K562 (cell line): ENCODE measurements at regions not wholly inside any gene's neighbourhood (a gene's known extent, or its start where the extent isn't known, plus 50 kb on each side); places are given as distances from the start of the nearest gene placed in this dataset.

Source experiments
- ATAC-seq: fragments of 200-7000 bp; cut with Tn5 transposase; 3 replicates; pipeline ENCODE4 v1.9.1; 2020; ENCODE audit warnings: moderate library complexity
- BruUV-seq: library from RNA; stranded (reverse); fragments of 400-500 nt; replicated peaks from 2 replicates; lab custom pipeline; 2021; lab: Mats Ljungman, UMichigan
- CTCF ChIA-PET: fragments of 300-600 bp; formaldehyde crosslinking; extraction: SDS; loops from one replicate; lab custom pipeline; 2021; ENCODE audit warnings: low intra/inter-chr PET ratio; lab: Yijun Ruan, JAX
- POLR2A ChIA-PET: fragments of 300-600, 350-650 bp; sonication (Branson Sonifier 250); formaldehyde crosslinking; extraction: SDS; loops from one replicate; lab custom pipeline; 2021; ENCODE audit warnings: antibody characterized with exemption, inconsistent platforms; lab: Yijun Ruan, JAX
- DNase-seq, 4 experiments: peaks; one replicate each; pipeline versions ENCODE4 v3.0.0 to v3.0.0-alpha.2; 2011 to 2018; ENCODE audit warnings: low spot score in 3 of 4, mixed read lengths in 3 of 4; ENCODE audit errors: extremely low read depth in 1 of 4
- FAIRE-seq: peaks from 2 replicates; lab custom pipeline; 2011; peaks lifted over from hg19 to GRCh38; lab: Jason Lieb, UNC
- H2AFZ ChIP-seq: 2 replicates; pipeline ENCODE4 v1.6.0; 2011; ENCODE audit warnings: low read depth, low read length, control low read depth, inconsistent platforms
- H3K27ac ChIP-seq: fragments of 200-600 bp; 3 replicates; pipeline ENCODE4 v1.8.0; 2011; ENCODE audit warnings: low read depth, mild to moderate bottlenecking, control low read depth, inconsistent platforms, low read length, moderate library complexity, mixed read lengths; ENCODE audit errors: extremely low read depth
- H3K27me3 ChIP-seq, 2 experiments: fragments of 300-600 bp in 1 of 2; 2 replicates in 1 of 2; 3 replicates in 1 of 2; pipeline versions ENCODE4 v1.6.0 to v1.8.0; 2011; ENCODE audit warnings: inconsistent platforms in 2 of 2, low read length in 2 of 2, mild to moderate bottlenecking in 1 of 2, mixed read lengths in 1 of 2, moderate library complexity in 1 of 2; ENCODE audit not compliant: control insufficient read depth in 2 of 2, insufficient read depth in 2 of 2
- H3K36me3 ChIP-seq: fragments of 300-600 bp; 3 replicates; pipeline ENCODE4 v1.8.0; 2011; ENCODE audit warnings: mild to moderate bottlenecking, low read length, inconsistent platforms; ENCODE audit not compliant: control insufficient read depth, insufficient read depth
- H3K4me1 ChIP-seq, 2 experiments: fragments of 200-600 bp in 1 of 2; replicated peaks in 1 of 2; 2 replicates in 1 of 2; 3 replicates in 1 of 2; pipeline versions ENCODE4 v1.5.1 to v1.8.0; 2011; ENCODE audit warnings: inconsistent platforms in 2 of 2, low read length in 2 of 2, mild to moderate bottlenecking in 1 of 2, mixed read lengths in 1 of 2, moderate library complexity in 1 of 2; ENCODE audit not compliant: control insufficient read depth in 2 of 2, insufficient read depth in 2 of 2
- H3K4me2 ChIP-seq: 2 replicates; pipeline ENCODE4 v1.6.1; 2011; ENCODE audit warnings: low read length, control low read depth, inconsistent platforms, mixed read lengths; ENCODE audit not compliant: insufficient read depth
- H3K4me3 ChIP-seq: fragments of 200-600 bp; sonication (generic), shearing (Covaris generic); 2 replicates; pipeline ENCODE4 v1.5.1; 2016; ENCODE audit warnings: control low read depth, inconsistent platforms
- H3K79me2 ChIP-seq: fragments of 200-600 bp; 3 replicates; pipeline ENCODE4 v1.8.0; 2011; ENCODE audit warnings: low read length, inconsistent platforms; ENCODE audit not compliant: control insufficient read depth, insufficient read depth
- H3K9ac ChIP-seq, 2 experiments: 2 replicates each; pipeline versions ENCODE4 v1.6.0 to v1.6.1; 2011; ENCODE audit warnings: low read depth in 2 of 2, low read length in 2 of 2, control low read depth in 1 of 2, inconsistent platforms in 1 of 2, mild to moderate bottlenecking in 1 of 2, mixed read lengths in 1 of 2; ENCODE audit not compliant: insufficient read depth in 1 of 2
- H3K9me1 ChIP-seq: one replicate; pipeline ENCODE4 v1.6.0; 2011; ENCODE audit warnings: inconsistent platforms, mild to moderate bottlenecking, low read length, moderate library complexity; ENCODE audit not compliant: control insufficient read depth, insufficient read depth
- H3K9me3 ChIP-seq: replicated peaks from 2 replicates; pipeline ENCODE4 v1.5.1; 2011; ENCODE audit warnings: low read depth, low read length, inconsistent platforms; ENCODE audit not compliant: control insufficient read depth, insufficient read depth
- H4K20me1 ChIP-seq: replicated peaks from 2 replicates; pipeline ENCODE4 v1.6.1; 2011; ENCODE audit warnings: low read length, inconsistent platforms, mixed read lengths; ENCODE audit not compliant: control insufficient read depth, insufficient read depth
- FOXP1 ChIP-seq: sonication (generic); formaldehyde crosslinking; IDR thresholded peaks from 2 replicates; pipeline ENCODE4 v1.8.0; 2022; ENCODE audit warnings: mild to moderate bottlenecking, missing genetic modification reagents
- HNRNPK ChIP-seq: fragments of 200-400 bp; formaldehyde crosslinking; IDR thresholded peaks from one replicate; pipeline ENCODE4 v1.6.1; 2018; ENCODE audit warnings: mild to moderate bottlenecking, low read depth, low read length; ENCODE audit not compliant: poor library complexity, severe bottlenecking
- ILK ChIP-seq: fragments of 450-650 bp; IDR thresholded peaks from 2 replicates; pipeline ENCODE4 v1.6.1; 2016; ENCODE audit warnings: missing genetic modification characterization, low read depth, mild to moderate bottlenecking, missing compliant biosample characterization, moderate library complexity, borderline replicate concordance
- PHTF2 ChIP-seq: fragments of 250-450 bp; sonication (Bioruptor Pico); IDR thresholded peaks from 2 replicates; pipeline ENCODE4 v1.5.0; 2021; ENCODE audit warnings: mild to moderate bottlenecking
- POLR2A ChIP-seq: fragments of 450-650 bp; conservative IDR thresholded peaks from 2 replicates; pipeline ENCODE4 v1.6.1; 2016
- SMARCE1 ChIP-seq: fragments of 450-650 bp; IDR thresholded peaks from 2 replicates; pipeline ENCODE4 v1.7.1; 2016; ENCODE audit warnings: mild to moderate bottlenecking
- SPI1 ChIP-seq: IDR thresholded peaks from 2 replicates; pipeline ENCODE4 v1.6.1; 2011; ENCODE audit warnings: low read depth, low read length, control low read depth, borderline replicate concordance
- TRIM28 ChIP-seq: fragments of 450-650 bp; IDR thresholded peaks from 2 replicates; pipeline ENCODE4 v1.6.1; 2017
- ZFP1 ChIP-seq: fragments of 450-650 bp; formaldehyde crosslinking; IDR thresholded peaks from 2 replicates; pipeline ENCODE4 v1.4.0; 2020; ENCODE audit warnings: mild to moderate bottlenecking, mixed read lengths
- ZNF561 ChIP-seq: fragments of 450-650 bp; formaldehyde crosslinking; conservative IDR thresholded peaks from 2 replicates; pipeline ENCODE4 v1.4.0; 2020; ENCODE audit warnings: mild to moderate bottlenecking, moderate library complexity
- WGBS: fragments of 100-300 bp; shearing (Covaris generic); methylation state at CpG from one replicate; pipeline ENCODE4 v1.1.6; 2016; ENCODE audit warnings: low coverage, mixed read lengths; ENCODE audit not compliant: insufficient coverage; ENCODE audit errors: missing lambda C conversion rate; 5-methylcytosine and 5-hydroxymethylcytosine counted together
- in situ Hi-C: fragments of 300-500 bp; cut with MboI; formaldehyde crosslinking; loops from 4 replicates; pipeline ENCODE4 v1.15.0; 2018; ENCODE audit warnings: inconsistent platforms, mixed read lengths
- intact Hi-C: fragments of 100-400 bp; cut with micrococcal nuclease; formaldehyde crosslinking; loops from 2 replicates; pipeline ENCODE4 v1.14.2; 2022
- TF ChIP-seq, protein P1 (sequence below), 2 experiments: fragments of 450-650 bp in 1 of 2; sonication (generic) in 1 of 2; formaldehyde crosslinking in 1 of 2; IDR thresholded peaks in 1 of 2; conservative IDR thresholded peaks in 1 of 2; 2 replicates each; pipeline versions ENCODE4 v1.6.1 to v1.8.1; 2016 to 2023; ENCODE audit warnings: mild to moderate bottlenecking in 2 of 2, moderate library complexity in 2 of 2, inconsistent platforms in 1 of 2, missing genetic modification reagents in 1 of 2
- TF ChIP-seq, protein P2 (sequence below): fragments of 450-650 bp; formaldehyde crosslinking; IDR thresholded peaks from 2 replicates; pipeline ENCODE4 v1.4.0; 2022; ENCODE audit warnings: missing genetic modification characterization
- TF ChIP-seq, protein P3 (sequence below): fragments of 250-450 bp; sonication (Bioruptor Pico); IDR thresholded peaks from 2 replicates; pipeline ENCODE4 v1.6.1; 2021; ENCODE audit warnings: mild to moderate bottlenecking
- TF ChIP-seq, protein P4 (sequence below): fragments of 250-450 bp; sonication (Bioruptor Pico); IDR thresholded peaks from 2 replicates; pipeline ENCODE4 v1.8.0; 2021; ENCODE audit warnings: mild to moderate bottlenecking, moderate library complexity

DNA sequence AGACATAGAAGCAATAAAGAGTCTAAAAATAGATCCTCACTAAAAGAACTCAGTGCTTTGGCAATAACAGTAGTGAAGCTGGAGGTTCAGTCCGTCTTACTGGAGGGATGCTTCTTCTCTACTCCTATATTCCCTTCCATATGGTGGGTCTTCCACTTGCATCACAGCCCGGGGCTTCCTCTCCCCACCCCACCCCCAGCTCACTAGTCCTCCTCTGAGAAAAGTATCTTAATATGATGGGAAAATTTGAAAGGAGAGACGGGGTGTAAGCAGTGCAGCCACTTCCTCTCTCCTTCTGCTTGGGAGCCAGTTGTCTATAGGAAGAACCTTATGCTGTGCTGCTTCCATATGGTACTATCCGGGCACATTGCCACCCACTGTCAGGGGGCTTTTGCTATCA, 57.2 kb upstream of the SPOPL start:
- intact Hi-C loops, result no loop called here
- no peak for ATAC-seq
- no peak for FAIRE-seq
- ChIA-PET CTCF (no interaction called here), POLR2A (no interaction called here)
- Histone ChIP-seq H3K4me3 (no peak overlapping the region), H3K9me1 (no peaks in the 10 kb centered on the region), H3K4me2 (no peak overlapping the region), H3K4me1 (peaks cover 0 to 3% of the 10 kb centered on the region in 2 experiments; a peak in 1 of 5 replicates)
- TF ChIP-seq ZNF561 (CRISPR knock-in tag) (no peak), ILK (tag) (no peak), SPI1 (peak; percentile 18; the same call in 1 of the 2 replicates), POLR2A (no peak), TRIM28 (no peak), FOXP1 (no peak), HNRNPK (no peak)
- TF ChIP-seq, all 486 proteins: peak for 1
- 19% methylated on average over 4 of the region's 4 CpGs for WGBS
- in situ Hi-C loops, result no loop called here
- Histone ChIP-seq H3K9me3 (no peaks in the 10 kb centered on the region), H2AFZ (no peak overlapping the region), H4K20me1 (no peaks in the 10 kb centered on the region), H3K27me3 (no peaks in the 10 kb centered on the region), H3K27ac (no peak overlapping the region), H3K9ac (no peak overlapping the region), H3K36me3 (no peaks in the 10 kb centered on the region), H3K79me2 (no peaks in the 10 kb centered on the region)
- DNase-seq, result no peak
- no TSS peak for BruUV-seq

DNA sequence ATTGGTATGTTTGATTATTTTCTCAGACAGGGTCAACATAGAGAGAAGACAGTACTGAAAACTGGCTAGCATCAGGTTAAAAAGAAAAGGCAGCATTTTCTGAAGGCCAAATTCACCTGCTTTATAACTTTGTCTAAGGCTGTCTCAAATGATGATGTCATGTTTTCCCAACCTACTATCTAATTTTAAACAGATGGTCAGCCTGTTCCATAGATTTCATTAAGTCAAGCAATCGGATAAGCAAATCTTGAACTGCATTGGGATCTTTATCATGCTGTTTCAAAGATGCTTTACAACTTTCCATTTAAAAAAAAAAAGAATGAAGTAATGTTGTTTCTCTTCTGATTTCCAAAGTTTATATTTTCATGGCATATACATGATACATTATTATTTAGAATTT, 56.3 kb upstream of the SPOPL start:
- peak in 1 of 4 experiments; percentile 14 for DNase-seq
- Histone ChIP-seq H3K27ac (no peak overlapping the region), H3K27me3 (no peaks in the 10 kb centered on the region), H3K4me2 (no peak overlapping the region), H3K9ac (no peak overlapping the region), H4K20me1 (no peaks in the 10 kb centered on the region), H3K36me3 (no peaks in the 10 kb centered on the region), H3K4me3 (no peak overlapping the region), H3K4me1 (peaks cover 0 to 3% of the 10 kb centered on the region in 2 experiments; a peak in 1 of 5 replicates), H2AFZ (no peak overlapping the region), H3K9me3 (no peaks in the 10 kb centered on the region), H3K9me1 (no peaks in the 10 kb centered on the region), H3K79me2 (no peaks in the 10 kb centered on the region)
- WGBS, result 58% methylated on average over 1 of the region's 1 CpG
- no peak for FAIRE-seq
- ChIA-PET POLR2A (no interaction called here), CTCF (no interaction called here)
- TF ChIP-seq, protein P1, sequence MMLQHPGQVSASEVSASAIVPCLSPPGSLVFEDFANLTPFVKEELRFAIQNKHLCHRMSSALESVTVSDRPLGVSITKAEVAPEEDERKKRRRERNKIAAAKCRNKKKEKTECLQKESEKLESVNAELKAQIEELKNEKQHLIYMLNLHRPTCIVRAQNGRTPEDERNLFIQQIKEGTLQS (IDR thresholded peaks at IDR 0.05), result peak; percentile 68
- TF ChIP-seq, protein P1 (CRISPR knock-in tag; conservative IDR thresholded peaks at IDR 0.05), result no peak
- TF ChIP-seq, protein P2, sequence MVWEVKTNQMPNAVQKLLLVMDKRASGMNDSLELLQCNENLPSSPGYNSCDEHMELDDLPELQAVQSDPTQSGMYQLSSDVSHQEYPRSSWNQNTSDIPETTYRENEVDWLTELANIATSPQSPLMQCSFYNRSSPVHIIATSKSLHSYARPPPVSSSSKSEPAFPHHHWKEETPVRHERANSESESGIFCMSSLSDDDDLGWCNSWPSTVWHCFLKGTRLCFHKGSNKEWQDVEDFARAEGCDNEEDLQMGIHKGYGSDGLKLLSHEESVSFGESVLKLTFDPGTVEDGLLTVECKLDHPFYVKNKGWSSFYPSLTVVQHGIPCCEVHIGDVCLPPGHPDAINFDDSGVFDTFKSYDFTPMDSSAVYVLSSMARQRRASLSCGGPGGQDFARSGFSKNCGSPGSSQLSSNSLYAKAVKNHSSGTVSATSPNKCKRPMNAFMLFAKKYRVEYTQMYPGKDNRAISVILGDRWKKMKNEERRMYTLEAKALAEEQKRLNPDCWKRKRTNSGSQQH (CRISPR knock-in tag), result no peak
- TF ChIP-seq, protein P3, sequence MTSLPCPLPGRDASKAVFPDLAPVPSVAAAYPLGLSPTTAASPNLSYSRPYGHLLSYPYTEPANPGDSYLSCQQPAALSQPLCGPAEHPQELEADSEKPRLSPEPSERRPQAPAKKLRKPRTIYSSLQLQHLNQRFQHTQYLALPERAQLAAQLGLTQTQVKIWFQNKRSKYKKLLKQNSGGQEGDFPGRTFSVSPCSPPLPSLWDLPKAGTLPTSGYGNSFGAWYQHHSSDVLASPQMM (CRISPR knock-in tag), result no peak
- TF ChIP-seq, protein P4, sequence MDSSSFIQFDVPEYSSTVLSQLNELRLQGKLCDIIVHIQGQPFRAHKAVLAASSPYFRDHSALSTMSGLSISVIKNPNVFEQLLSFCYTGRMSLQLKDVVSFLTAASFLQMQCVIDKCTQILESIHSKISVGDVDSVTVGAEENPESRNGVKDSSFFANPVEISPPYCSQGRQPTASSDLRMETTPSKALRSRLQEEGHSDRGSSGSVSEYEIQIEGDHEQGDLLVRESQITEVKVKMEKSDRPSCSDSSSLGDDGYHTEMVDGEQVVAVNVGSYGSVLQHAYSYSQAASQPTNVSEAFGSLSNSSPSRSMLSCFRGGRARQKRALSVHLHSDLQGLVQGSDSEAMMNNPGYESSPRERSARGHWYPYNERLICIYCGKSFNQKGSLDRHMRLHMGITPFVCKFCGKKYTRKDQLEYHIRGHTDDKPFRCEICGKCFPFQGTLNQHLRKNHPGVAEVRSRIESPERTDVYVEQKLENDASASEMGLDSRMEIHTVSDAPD (CRISPR knock-in tag), result no peak
- no peak for TF ChIP-seq PHTF2 (CRISPR knock-in tag)
- TF ChIP-seq SMARCE1, result no peak
- no peak for TF ChIP-seq ZFP1 (CRISPR knock-in tag)
- intact Hi-C loops (no loop called here), in situ Hi-C loops (no loop called here)
- ATAC-seq, result no peak
- no TSS peak for BruUV-seq
